Liver (tissue), 8 donors: ENCODE measurements at regions not wholly inside any gene's neighbourhood (a gene's known extent, or its start where the extent isn't known, plus 50 kb on each side); places are given as distances from the start of the nearest gene placed in this dataset.

ENCODE experiments used
- DNase-seq: peaks from one replicate; pipeline ENCODE4 v3.0.0-alpha.2; 2017; ENCODE audit warnings: low spot score
- H3K27ac ChIP-seq, 2 donors: one replicate each; pipeline ENCODE4 v1.7.0; 2013; ENCODE audit warnings: inconsistent platforms in 2 of 2, low read length in 2 of 2, control low read depth in 1 of 2, low read depth in 1 of 2, mild to moderate bottlenecking in 1 of 2
- H3K27me3 ChIP-seq, 4 donors: one replicate each; pipeline versions ENCODE4 v1.6.1 to v1.7.0; 2013; ENCODE audit warnings: low read length in 3 of 4, inconsistent platforms in 1 of 4, mild to moderate bottlenecking in 1 of 4, moderate library complexity in 1 of 4; ENCODE audit not compliant: control insufficient read depth in 4 of 4, insufficient read depth in 4 of 4
- H3K36me3 ChIP-seq, 4 donors: one replicate each; pipeline versions ENCODE4 v1.6.1 to v1.7.0; 2013; ENCODE audit warnings: low read length in 3 of 4, mild to moderate bottlenecking in 3 of 4, low read depth in 1 of 4, moderate library complexity in 1 of 4; ENCODE audit not compliant: control insufficient read depth in 4 of 4, insufficient read depth in 3 of 4
- H3K4me1 ChIP-seq, 4 donors: one replicate each; pipeline versions ENCODE4 v1.6.1 to v1.7.0; 2013; ENCODE audit warnings: low read length in 3 of 4, mild to moderate bottlenecking in 3 of 4, moderate library complexity in 1 of 4; ENCODE audit not compliant: control insufficient read depth in 4 of 4, insufficient read depth in 4 of 4
- H3K4me3 ChIP-seq, 3 donors: one replicate each; pipeline versions ENCODE4 v1.6.1 to v1.7.0; 2013; ENCODE audit warnings: low read length in 3 of 3, control low read depth in 1 of 3, low read depth in 1 of 3, mild to moderate bottlenecking in 1 of 3
- H3K9ac ChIP-seq, 2 donors: one replicate each; pipeline ENCODE4 v1.7.0; 2013; ENCODE audit warnings: low read length in 2 of 2, mild to moderate bottlenecking in 2 of 2, moderate library complexity in 2 of 2, control low read depth in 1 of 2, low read depth in 1 of 2
- H3K9me3 ChIP-seq, 4 donors: one replicate each; pipeline versions ENCODE4 v1.6.1 to v1.7.0; 2013; ENCODE audit warnings: low read length in 3 of 4; ENCODE audit not compliant: control insufficient read depth in 4 of 4
- FOXA1 ChIP-seq: IDR thresholded peaks from 2 replicates; pipeline ENCODE4 v1.6.1; 2016; ENCODE audit warnings: antibody characterized with exemption
- HNF4A ChIP-seq, 2 donors: conservative IDR thresholded peaks; 2 replicates each; pipeline ENCODE4 v1.6.1; 2016; ENCODE audit warnings: antibody characterized with exemption in 2 of 2, mild to moderate bottlenecking in 2 of 2
- HNF4G ChIP-seq: IDR thresholded peaks from 2 replicates; pipeline ENCODE4 v1.6.1; 2016; ENCODE audit warnings: antibody characterized with exemption
- JUND ChIP-seq, 2 donors: IDR thresholded peaks; 2 replicates each; pipeline ENCODE4 v1.6.1; 2016; ENCODE audit warnings: antibody characterized with exemption in 2 of 2
- NR2F2 ChIP-seq: IDR thresholded peaks from 2 replicates; pipeline ENCODE4 v1.6.1; 2016; ENCODE audit warnings: antibody characterized with exemption
- RXRA ChIP-seq, 2 donors: IDR thresholded peaks; 2 replicates each; pipeline ENCODE4 v1.6.1; 2017 to 2018; ENCODE audit warnings: antibody characterized with exemption in 2 of 2, mild to moderate bottlenecking in 1 of 2
- SP1 ChIP-seq: IDR thresholded peaks from 2 replicates; pipeline ENCODE4 v1.6.1; 2018; ENCODE audit warnings: antibody characterized with exemption, mild to moderate bottlenecking
- TAF1 ChIP-seq: conservative IDR thresholded peaks from 2 replicates; pipeline ENCODE4 v1.6.1; 2016; ENCODE audit warnings: antibody characterized with exemption, mild to moderate bottlenecking
- YY1 ChIP-seq: IDR thresholded peaks from 2 replicates; pipeline ENCODE4 v1.6.1; 2016; ENCODE audit warnings: antibody characterized with exemption, mild to moderate bottlenecking
- WGBS: extraction: QIAGEN DNeasy Blood & Tissue Kit; methylation state at CpG from one replicate; pipeline ENCODE4 v1.1.7; 2013; 5-methylcytosine and 5-hydroxymethylcytosine counted together
- TF ChIP-seq, protein P1 (sequence below): IDR thresholded peaks from 2 replicates; pipeline ENCODE4 v1.6.1; 2016; ENCODE audit warnings: antibody characterized with exemption
- TF ChIP-seq, protein P2 (sequence below): IDR thresholded peaks from 2 replicates; pipeline ENCODE4 v1.6.1; 2016; ENCODE audit warnings: antibody characterized with exemption, mild to moderate bottlenecking
- TF ChIP-seq, protein P3 (sequence below): IDR thresholded peaks from 2 replicates; pipeline ENCODE4 v1.6.1; 2016; ENCODE audit warnings: antibody characterized with exemption
- TF ChIP-seq, protein P4 (sequence below): IDR thresholded peaks from 2 replicates; pipeline ENCODE4 v1.6.1; 2016; ENCODE audit warnings: antibody characterized with exemption
- TF ChIP-seq, protein P5 (sequence below): fragments of 150-350 bp; IDR thresholded peaks from 2 replicates; pipeline ENCODE4 v1.5.1; 2017; ENCODE audit warnings: improper control_type of control experiment, low read depth, low read length; ENCODE audit not compliant: missing input control
- donor health status: healthy.
- donor health status: healthy.
- donor health status: healthy.
- donor health status: healthy.
- donor health status: healthy.

DNA sequence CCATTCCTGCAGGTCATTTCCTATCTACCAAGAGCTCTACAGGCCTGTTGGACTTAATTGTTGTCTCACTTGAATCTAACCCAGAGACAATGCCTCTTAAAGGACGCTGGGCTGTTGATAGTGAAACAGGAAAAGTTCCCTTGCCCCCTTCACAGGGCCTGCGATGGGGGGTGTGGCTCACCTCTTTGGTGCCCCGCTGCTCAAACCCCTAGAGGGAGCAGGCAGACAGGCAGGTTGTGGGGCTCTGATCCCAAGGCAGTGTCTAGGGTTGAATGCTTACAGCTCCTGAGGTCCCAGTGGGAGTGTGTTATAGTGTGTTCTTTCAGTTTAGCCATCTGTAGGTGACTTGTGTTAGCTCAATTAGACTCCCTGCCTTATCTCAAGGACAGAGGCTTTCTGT lies 68.0 kb downstream of the OTOR start:
- DNase-seq: no peak
- 41% methylated on average over 3 of the region's 3 CpGs for WGBS
- H3K4me3 ChIP-seq: no peak overlapping the region
- no peak overlapping the region for H3K9ac ChIP-seq
- H3K9me3 ChIP-seq: no peaks in the 10 kb centered on the region
- no peaks in the 10 kb centered on the region for H3K36me3 ChIP-seq
- H3K4me1 ChIP-seq: peaks cover 0 to 2% (median 0%) of the 10 kb centered on the region in 4 donors
- H3K27me3 ChIP-seq: peaks cover 0 to 4% (median 1%) of the 10 kb centered on the region in 4 donors
- TF ChIP-seq TAF1 (no peak), JUND (IDR thresholded peaks at IDR 0.05) (no peak), SP1 (no peak), NR2F2 (no peak), FOXA1 (no peak), RXRA (IDR thresholded peaks at IDR 0.05) (no peak), YY1 (no peak)
- TF ChIP-seq, protein P1, sequence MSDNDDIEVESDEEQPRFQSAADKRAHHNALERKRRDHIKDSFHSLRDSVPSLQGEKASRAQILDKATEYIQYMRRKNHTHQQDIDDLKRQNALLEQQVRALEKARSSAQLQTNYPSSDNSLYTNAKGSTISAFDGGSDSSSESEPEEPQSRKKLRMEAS: no peak
- TF ChIP-seq, protein P2, sequence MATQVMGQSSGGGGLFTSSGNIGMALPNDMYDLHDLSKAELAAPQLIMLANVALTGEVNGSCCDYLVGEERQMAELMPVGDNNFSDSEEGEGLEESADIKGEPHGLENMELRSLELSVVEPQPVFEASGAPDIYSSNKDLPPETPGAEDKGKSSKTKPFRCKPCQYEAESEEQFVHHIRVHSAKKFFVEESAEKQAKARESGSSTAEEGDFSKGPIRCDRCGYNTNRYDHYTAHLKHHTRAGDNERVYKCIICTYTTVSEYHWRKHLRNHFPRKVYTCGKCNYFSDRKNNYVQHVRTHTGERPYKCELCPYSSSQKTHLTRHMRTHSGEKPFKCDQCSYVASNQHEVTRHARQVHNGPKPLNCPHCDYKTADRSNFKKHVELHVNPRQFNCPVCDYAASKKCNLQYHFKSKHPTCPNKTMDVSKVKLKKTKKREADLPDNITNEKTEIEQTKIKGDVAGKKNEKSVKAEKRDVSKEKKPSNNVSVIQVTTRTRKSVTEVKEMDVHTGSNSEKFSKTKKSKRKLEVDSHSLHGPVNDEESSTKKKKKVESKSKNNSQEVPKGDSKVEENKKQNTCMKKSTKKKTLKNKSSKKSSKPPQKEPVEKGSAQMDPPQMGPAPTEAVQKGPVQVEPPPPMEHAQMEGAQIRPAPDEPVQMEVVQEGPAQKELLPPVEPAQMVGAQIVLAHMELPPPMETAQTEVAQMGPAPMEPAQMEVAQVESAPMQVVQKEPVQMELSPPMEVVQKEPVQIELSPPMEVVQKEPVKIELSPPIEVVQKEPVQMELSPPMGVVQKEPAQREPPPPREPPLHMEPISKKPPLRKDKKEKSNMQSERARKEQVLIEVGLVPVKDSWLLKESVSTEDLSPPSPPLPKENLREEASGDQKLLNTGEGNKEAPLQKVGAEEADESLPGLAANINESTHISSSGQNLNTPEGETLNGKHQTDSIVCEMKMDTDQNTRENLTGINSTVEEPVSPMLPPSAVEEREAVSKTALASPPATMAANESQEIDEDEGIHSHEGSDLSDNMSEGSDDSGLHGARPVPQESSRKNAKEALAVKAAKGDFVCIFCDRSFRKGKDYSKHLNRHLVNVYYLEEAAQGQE: no peak
- TF ChIP-seq, protein P3, sequence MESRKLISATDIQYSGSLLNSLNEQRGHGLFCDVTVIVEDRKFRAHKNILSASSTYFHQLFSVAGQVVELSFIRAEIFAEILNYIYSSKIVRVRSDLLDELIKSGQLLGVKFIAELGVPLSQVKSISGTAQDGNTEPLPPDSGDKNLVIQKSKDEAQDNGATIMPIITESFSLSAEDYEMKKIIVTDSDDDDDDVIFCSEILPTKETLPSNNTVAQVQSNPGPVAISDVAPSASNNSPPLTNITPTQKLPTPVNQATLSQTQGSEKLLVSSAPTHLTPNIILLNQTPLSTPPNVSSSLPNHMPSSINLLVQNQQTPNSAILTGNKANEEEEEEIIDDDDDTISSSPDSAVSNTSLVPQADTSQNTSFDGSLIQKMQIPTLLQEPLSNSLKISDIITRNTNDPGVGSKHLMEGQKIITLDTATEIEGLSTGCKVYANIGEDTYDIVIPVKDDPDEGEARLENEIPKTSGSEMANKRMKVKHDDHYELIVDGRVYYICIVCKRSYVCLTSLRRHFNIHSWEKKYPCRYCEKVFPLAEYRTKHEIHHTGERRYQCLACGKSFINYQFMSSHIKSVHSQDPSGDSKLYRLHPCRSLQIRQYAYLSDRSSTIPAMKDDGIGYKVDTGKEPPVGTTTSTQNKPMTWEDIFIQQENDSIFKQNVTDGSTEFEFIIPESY: no peak
- H3K27ac ChIP-seq: no peak overlapping the region

DNA sequence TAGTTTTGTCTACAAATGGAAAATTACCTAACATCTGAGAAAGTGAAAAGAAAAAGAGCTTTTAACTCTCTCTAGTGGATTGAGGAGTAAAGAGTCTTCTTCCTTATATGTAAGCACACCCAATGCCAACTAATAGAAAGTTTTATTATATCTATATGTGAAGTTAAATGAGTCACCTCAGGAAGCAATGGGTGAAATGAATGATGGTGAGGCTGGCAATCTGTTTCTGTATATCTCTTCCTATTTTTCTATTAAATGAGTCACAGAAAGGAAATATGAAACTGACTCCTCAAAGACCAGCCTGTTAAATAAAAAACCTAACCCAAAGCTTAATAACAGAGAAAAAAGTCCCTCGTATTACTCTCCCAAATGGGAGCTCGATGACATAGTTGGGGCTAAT lies 71.3 kb downstream of the OTOR start:
- Histone ChIP-seq H3K27ac (no peak overlapping the region), H3K27me3 (peaks cover 0 to 4% (median 0%) of the 10 kb centered on the region in 4 donors), H3K9me3 (no peaks in the 10 kb centered on the region), H3K4me1 (no peaks in the 10 kb centered on the region), H3K4me3 (no peak overlapping the region), H3K9ac (no peak overlapping the region), H3K36me3 (no peaks in the 10 kb centered on the region)
- no peak for DNase-seq
- 64% methylated on average over 2 of the region's 2 CpGs for WGBS
- TF ChIP-seq, protein P3: no peak
- TF ChIP-seq, protein P4, sequence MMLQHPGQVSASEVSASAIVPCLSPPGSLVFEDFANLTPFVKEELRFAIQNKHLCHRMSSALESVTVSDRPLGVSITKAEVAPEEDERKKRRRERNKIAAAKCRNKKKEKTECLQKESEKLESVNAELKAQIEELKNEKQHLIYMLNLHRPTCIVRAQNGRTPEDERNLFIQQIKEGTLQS: no peak
- no peak for TF ChIP-seq RXRA (IDR thresholded peaks at IDR 0.05)
- TF ChIP-seq, protein P2: no peak
- TF ChIP-seq HNF4G: no peak
- TF ChIP-seq YY1: no peak
- TF ChIP-seq JUND (IDR thresholded peaks at IDR 0.05): no peak
- TF ChIP-seq HNF4A (conservative IDR thresholded peaks at IDR 0.05): no peak
- TF ChIP-seq, protein P5, sequence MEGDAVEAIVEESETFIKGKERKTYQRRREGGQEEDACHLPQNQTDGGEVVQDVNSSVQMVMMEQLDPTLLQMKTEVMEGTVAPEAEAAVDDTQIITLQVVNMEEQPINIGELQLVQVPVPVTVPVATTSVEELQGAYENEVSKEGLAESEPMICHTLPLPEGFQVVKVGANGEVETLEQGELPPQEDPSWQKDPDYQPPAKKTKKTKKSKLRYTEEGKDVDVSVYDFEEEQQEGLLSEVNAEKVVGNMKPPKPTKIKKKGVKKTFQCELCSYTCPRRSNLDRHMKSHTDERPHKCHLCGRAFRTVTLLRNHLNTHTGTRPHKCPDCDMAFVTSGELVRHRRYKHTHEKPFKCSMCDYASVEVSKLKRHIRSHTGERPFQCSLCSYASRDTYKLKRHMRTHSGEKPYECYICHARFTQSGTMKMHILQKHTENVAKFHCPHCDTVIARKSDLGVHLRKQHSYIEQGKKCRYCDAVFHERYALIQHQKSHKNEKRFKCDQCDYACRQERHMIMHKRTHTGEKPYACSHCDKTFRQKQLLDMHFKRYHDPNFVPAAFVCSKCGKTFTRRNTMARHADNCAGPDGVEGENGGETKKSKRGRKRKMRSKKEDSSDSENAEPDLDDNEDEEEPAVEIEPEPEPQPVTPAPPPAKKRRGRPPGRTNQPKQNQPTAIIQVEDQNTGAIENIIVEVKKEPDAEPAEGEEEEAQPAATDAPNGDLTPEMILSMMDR: no peak
- no peak for TF ChIP-seq NR2F2
